Kidney tubule cell (primary cell): ENCODE measurements at regions not wholly inside any gene's neighbourhood (a gene's known extent, or its start where the extent isn't known, plus 50 kb on each side); places are given as distances from the start of the nearest gene placed in this dataset.
A peak's percentile ranks its signal among the peaks of the same experiment; 100 is the strongest.

Experiments
- DNase-seq: peaks from one replicate; pipeline ENCODE4 v3.0.0-alpha.2; 2018; ENCODE audit warnings: low spot score

DNA sequence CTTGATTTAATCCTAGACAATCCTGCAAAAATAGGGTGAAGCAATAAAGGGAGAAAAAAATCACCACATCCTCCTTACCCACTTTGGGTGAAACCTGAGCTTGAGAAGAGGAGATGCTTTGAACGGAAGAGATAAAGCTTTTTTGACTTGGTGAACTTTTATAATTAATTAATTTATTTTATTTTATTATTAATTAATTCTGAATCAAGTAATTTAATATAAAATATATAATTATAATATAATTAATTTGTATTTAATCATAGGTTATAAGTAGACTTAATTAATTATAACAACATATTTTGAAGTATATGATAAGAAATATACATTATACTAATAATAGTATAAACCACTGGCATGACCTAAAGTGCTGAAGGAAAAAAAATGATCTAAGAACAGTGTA, 2164.8 kb downstream of the LRRC4C start:
- no peak for DNase-seq

DNA sequence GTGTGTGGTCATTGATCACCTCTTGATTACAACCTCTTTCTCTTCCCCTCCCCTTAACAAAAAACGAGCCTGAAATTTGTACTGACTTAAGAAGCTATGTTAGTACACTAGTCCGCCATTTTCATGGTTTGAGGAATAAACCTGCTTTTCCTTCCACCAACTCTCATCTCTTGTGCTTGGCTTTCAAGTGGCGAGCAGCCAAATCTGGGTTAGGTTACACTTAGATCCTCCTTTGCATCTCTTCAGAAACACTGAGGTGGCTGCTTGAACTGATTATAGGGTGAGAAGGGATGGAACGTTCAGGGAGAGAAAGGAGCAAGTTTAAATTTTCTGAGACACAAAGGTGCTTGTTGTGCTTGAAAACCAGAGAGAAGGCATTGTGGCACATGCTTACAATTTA, 2171.4 kb downstream of the LRRC4C start:
- DNase-seq: no peak

DNA sequence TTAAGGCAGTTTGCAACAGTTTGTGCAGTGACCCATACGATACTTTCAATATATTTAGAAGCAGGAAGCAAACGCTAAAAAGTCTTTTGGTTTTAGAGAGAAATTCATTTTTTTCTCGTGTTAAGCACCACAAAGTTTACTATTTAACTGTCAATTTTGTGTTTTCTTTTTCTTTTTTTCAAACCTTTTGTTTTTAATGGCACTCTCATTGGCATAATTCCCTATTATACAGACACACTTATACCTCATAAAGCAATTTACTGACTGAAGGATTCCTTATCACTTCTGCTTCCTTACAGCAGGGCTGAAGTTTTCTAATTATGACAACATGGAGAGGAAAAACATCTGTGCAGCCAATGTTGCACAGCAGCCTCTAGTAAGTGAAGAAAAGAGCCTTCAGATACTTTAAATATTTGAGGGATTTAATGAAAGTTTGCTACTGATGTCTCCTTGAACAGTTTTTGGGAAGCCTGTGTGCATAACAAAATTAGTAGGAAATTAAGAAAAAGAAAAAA, 2191.2 kb downstream of the LRRC4C start:
- no peak for DNase-seq

DNA sequence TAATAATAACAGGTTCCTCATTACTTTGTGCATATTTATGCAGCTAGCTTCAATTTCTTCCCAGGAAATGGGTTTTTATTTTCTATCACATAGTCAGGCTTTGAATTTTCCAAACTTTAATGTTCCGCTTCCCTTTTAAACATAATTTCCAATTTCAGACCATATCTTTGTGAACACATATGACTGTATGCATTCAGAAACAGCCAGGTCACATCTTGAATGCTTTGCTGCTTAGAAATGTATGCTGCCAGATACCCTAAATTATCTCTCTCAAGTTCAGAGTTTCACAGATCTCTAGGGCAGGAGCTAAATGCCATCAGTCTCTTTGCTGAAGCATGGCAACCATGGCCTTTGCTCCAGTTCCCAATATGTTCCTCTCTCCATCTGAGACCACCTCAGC, 2203.8 kb downstream of the LRRC4C start:
- DNase-seq: no peak

DNA sequence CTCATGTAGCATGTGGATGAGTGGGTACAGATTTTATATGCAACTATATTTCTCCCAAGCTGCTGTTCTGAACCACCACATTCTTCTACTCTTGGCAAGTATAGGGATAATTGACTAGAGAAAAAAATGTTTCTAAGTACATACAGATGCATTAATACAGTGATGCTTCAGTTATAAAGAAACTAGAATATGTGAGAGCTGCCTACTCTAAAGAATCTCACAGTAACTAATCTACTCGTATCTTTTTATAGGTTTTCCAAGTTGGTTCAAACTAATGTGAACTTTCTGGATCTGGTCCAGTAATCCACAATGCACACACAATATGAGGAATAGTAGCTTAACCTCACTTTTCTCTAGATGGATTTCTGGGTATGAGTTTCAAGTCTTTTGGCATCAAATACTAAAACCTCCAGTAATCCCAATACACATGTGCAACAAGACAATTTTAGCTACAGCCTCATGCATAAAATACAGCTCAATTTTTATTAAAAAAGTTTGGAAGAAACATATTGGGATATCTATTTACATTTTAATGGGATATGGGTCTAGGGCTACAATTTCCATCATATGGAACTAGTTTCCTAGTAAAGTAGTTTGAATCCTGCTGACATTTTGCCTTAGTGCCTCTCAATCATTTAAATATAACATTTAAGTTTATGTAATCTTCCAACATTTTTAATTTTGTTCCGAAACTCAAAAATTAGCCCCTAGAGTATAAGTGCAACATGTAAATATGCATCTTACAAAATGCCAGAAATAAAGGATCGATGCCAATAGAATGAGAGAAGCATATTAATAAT, 2209.7 kb downstream of the LRRC4C start:
- no peak for DNase-seq

DNA sequence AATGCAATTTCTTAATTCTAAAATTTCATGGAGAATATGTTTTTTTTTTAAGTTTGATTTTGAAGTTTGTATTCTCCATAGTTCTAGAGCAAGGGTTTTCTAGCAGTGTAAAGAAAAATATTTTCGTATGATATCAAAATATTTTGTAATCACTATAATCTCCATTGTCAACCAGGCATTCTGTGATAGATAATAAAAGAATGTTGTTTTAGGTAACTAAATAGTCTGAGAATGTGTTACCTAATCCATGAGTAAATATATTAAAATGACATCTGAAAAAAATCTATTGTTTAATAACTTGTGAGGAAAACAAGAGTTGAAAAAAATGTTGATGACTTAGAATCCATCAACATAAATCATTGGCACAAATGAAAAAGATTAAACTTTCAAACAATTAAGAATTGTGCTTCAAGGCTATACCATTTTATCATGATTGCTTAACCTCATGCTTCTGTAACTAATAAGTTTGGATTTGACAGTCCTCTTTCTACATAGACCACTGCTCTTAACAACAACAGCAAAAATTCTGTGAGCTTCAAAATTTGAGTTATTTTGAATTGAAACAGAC, 2211.8 kb downstream of the LRRC4C start:
- DNase-seq: no peak

DNA sequence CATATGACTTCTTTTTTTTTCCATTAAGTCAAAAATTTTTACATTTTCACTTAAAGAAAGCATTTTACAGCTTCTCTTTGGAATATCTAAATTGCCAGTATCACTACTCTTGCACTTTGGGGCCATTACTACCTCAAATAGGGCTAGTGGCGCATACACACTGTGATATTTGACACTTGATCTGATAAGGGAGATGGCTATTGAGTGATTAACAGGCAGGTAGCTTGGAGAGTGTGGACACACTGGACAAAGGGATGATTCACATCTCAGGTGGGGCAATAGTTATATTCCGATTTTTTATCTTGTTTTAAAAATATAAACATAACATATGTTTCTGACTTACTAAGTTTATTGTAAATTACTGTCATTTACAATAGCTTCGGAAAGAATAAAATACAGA, 2219.9 kb downstream of the LRRC4C start:
- DNase-seq: no peak

DNA sequence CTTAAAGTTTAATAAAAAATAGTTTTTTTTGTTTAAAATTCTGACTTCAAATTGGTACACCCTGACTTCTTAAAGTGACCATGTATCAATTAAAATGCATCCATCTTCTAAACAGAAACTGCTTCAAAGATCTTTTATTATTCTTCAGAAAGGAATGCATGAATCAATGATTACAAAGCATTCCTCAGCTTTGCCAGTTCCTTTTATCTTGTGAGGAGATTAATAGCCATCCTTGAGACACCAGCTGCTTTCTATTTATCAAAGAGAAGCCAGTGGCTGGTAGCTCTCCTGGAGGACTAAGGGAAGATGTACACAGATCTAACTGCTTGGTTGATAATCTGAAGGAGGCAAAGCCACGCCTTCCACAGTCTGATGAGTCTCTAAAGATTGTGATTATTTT, 2222.5 kb downstream of the LRRC4C start:
- DNase-seq: peak; percentile 50

DNA sequence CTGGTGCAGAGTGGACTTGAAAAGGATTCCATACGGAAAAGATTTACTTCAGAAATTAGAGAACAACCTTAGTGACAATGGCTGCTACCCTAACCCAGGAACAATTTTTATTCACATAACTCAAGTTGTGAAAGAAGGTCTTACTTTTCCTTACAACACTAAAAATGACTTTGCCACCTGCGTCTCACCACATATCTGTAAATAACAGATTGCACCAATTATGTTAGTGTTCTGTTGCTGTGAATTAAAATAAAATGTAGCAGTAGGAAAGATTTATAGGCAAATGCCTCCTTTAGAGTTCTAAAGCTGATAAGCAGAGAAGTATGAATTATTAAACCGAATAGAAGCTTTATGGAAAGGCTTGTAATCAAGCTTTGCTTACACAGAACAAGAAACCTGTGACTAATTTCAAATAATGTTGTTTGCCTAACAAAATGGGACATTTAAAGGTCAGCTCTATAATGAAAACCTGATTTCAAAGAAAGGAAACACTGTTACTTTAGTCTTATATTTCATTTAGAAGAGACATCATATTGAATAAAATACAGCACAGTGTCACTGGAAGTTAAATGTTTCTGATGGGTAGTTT, 2237.8 kb downstream of the LRRC4C start:
- no peak for DNase-seq

DNA sequence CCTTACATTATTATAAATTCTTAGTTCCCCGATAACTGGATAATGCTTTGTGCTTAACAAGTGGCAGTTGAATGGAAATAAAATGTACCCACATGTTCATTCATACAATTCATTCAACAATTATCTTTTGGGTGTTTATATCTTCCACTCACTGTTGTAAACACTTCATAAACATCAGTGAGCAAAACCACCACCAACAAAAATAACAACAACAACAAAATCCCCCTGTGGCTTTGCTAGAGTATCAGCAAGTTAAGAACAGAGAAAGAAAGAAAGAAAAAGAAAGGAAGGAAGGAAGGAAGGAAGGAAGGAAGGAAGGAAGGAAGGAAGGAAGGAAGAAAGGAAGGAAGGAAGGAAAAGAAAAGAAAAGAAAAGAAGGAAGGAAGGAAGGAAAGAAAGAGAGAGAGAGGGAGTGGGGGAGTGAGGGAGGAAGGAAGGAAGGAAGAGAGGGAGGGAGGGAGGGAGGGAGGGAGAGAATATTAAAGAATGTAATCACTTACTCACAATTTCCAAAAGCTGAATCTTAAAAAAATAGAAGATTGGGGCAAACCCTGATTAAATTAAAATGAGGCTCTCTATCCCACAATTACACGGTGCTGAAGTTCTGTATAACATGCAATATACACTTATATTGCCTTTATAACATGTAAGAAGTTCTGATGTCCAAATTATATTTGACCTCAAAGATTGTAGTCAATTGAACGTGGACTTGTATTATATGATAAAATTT, 2238.8 kb downstream of the LRRC4C start:
- DNase-seq: no peak

DNA sequence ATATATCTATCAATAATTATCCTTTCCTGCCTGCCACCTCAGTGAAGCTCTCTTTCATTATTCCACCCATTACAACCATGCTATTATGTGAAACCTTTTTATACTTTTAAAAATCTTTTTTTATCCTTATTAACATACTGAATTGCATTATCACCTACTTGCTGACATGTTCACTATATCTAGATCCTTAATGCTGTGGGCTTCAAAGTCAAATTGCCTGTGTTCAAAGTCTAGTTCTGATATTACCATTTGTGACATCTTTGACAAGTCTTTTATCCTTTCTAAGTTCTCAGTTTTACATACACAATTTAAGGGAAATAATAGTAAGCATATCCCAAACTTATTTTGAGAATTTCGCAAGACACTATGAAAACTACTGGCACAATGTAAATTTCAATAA, 2239.4 kb downstream of the LRRC4C start:
- DNase-seq: no peak

DNA sequence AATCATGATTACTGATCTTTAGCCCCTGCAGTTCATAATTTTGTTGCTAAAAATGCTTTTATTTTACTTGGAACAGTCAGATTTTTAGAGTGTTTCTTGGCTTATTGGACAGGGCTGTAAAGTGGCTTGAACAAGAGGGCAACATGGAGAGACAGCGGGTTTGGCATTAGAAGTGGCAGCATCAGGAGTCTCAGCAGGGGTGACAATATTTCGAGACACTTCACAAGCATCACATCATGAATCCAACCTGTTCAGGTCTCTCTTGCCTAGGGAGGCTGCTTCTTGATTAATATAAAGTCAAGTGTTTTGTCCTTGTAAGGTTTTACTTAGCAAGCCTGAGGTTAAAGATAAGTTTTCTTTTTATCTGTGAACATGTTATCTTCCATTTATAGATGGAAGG, 2249.5 kb downstream of the LRRC4C start:
- DNase-seq: no peak

DNA sequence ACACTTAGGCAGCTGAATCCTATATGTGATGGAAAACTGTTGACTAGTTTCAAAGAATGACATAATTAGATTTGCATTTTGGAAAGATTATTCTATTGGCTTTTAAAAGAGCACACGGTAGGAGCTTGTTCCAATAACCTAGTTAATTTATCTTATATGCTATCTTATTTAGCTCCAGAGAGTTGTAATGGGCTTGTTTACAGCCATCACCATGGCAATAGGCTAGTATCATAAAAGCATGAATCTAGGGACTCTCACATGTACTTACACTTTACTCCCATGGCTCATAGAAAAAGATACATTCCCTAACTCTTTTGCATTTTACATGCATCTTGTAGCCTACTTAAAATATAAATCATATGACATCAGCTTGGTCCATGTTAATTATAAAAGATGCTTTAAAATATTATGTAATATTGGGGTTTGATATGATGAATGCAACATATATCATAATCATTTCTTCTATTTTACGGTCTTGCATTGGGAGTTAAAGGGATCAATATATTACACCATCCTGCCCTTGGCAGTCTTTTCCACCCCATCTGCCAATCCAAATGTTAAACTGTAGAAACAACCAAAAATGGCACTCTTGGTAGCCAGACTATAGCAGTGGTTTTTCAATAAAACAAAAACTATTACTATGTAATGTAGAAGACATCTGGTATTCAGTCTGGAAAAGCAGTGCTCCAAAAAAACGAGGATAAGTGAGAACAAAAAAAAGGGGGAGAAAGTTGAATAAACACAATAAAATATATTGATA, 2254.0 kb downstream of the LRRC4C start:
- no peak for DNase-seq

DNA sequence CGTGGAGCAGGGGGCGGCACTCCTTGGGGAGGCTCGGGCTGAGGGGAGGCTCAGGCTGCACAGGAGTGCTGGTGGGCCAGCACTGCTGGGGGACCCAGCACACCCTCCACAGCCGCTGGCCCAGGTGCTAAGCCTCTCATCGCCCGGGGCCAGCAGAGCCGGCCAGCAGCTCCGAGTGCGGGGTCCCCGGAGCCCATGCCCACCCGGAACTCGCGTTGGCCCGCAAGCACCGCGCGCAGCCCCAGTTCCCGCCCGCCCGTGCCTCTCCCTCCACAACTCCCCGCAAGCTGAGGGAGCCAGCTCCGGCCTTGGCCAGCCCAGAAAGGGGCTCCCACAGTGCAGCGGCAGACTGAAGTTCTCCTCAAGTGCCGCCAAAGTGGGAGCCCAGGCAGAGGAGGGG, 2266.8 kb downstream of the LRRC4C start:
- DNase-seq: no peak

DNA sequence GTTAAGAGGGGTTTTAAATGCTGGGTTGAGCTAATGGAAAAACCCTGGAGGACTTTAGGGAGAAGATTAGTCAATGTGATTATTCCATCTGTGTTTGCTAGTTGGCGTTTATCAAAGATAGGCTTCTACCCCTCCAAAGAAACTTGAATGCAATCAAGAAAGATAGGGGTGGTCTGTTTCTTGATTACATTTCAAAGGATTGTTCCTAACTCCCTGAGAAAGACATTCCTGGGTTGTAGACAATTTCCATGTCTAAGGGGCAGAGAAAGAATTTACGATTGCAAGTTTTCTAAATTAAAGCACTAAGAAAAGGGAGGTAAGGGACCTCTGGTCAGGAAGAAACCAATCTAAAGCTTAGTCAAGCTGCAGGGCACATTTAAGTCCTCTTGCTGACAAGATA, 2268.7 kb downstream of the LRRC4C start:
- DNase-seq: no peak

DNA sequence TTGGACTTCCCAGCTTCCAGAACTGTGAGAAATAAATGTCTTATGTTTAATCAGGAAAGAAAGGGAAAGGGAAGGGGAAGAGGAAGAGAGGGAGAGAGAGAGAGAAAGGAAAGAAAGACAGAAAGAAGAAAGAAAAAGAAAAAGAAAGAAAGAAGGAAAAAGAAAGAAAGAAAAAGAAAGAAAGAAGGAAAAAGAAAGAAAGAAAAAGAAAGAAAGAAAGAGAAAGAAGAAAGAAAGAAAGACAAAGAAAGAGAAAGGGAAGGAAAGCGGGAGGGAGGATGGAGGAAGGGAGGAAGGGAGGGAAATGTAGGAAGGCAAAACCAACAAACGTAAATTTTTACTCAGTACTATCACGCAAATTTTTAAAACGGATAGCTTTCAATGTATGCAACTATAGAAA, 2281.8 kb downstream of the LRRC4C start:
- no peak for DNase-seq

DNA sequence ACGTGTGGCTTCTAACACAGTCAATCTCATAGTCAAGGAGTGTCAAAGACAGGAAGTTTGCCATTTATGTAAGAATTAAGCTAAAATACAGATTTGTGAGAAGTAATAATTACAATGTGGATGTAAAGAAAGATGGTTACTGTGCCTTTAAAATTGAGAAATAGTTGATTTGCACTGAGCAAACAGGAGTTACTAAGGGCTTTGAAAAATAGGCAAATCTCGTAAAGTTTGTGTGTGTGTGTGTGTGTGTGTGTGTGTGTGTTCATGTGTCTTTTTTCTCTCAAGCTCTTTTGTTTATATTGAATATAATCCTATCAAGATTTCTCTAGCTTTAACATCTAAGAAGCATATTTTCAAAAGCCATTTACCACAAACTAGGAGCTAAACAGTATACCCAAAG, 2284.5 kb downstream of the LRRC4C start:
- no peak for DNase-seq

DNA sequence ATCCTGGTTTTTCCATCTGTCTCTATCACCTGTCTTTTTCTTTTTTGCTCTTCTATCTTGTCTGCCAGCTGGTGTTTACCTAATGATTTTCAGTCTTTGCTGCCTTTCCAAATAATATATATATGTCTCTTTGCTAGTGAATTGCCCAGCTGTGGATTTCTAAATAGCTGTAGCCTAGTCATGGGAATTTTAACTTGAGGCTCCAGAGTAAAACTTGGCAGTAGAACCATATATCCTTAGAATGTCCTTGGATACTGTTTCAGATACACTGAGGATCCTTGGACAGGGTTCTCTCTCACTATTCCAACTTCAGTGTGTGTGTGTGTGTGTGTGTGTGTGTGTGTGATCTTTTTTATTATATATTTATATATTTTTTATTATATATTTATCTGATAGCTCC, 2285.3 kb downstream of the LRRC4C start:
- no peak for DNase-seq

DNA sequence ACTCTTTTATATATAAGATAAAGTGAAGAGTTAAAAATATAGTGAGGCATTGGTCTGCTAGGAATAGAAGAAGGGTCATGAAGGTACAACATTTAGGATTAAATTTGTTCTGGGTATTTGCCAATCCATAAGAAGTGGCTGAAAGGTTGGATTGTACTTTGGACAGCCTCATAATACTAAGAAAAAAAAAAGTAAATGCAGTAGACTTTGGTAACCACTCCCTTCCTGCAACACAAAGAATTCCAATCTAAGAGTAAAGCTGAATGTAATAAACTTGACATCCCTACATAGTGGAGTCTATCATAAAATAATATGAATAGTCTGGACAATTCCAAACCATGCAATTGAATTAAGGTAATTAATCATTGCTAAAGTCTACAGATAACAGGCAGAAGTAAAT, 2294.4 kb downstream of the LRRC4C start:
- no peak for DNase-seq

DNA sequence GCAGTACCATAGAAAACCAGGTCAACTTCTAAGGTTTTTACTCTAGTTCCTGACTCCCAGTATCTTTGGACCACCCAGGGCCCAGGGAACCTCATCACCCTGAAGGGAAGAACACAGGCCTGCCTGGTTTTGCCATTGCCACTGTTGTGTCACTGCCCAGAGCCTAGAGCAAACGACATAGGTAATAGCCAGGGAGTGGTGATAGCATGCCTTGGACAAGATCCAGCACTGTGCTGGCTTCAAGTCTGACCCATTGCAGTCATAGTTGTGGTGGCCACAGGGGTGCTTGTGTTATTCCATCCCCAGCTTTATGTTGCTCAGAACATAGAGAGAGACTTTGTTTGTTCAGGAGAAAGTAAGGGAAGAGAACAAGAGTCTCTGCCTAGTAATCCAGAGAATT, 2310.2 kb downstream of the LRRC4C start:
- DNase-seq: no peak

DNA sequence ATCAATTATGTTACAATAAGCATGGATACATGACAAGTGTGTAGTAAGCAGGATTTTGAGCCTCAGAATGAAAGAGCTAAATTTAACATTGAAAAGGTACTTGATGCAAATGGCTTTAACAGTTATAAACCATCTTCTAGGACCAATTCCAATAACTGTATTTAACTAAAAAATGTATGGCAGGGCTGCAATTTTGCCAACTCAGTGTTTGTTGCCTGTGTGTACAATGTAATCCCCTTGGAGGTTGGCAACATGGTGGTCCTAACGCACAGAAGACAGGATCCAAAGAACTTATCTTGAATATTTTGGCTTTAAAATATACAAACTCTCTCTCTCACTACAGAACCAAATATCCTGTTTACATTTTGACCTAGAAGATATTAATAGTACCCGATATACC, 2314.1 kb downstream of the LRRC4C start:
- no peak for DNase-seq
